ENCODE measurements at regions not wholly inside any gene's neighbourhood (a gene's known extent, or its start where the extent isn't known, plus 50 kb on each side); places are given as distances from the start of the nearest gene placed in this dataset.

- TF ChIP-seq CTCF (conservative IDR thresholded peaks at IDR 0.05; ENCODE audit: low read length) = no peak
- no peak for TF ChIP-seq EZH2phosphoT487 (IDR thresholded peaks at IDR 0.05; ENCODE audit: borderline replicate concordance)
Measured at GRCh38 chr2:7448578-7449264, 531.5 kb downstream of the RNF144A start.

Measured in Loucy (cell line).